NCI-H146 (cell line): ENCODE measurements at regions not wholly inside any gene's neighbourhood (a gene's known extent, or its start where the extent isn't known, plus 50 kb on each side); places are given as distances from the start of the nearest gene placed in this dataset.
"Not testable (repeated sequence)": the region's sequence is repeated elsewhere in the genome, so short reads cannot be mapped to it uniquely, and the experiment has no call there.

Experiments
- DNase-seq: peaks from one replicate; lab custom pipeline; 2025; lab: John Stamatoyannopoulos, UW

DNA sequence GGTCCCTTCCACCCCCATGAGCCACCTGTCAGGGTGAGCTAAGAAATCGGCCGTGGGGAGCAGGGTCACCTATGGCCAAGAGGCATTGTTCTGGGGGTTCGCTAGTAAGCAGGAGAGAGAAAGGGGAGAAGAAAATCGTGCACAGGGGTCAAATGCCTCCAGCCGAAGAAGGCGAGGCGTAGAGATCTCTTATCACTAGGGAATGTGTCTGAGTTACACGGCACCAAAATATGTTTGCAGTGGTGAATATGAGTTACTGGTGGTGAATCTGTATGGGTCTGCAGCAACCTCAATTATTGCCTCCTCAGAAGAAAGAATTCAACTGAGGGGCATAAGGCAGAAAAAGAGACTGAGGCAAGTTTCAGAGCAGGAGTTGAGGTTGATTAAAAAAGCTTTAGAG lies 54.2 kb upstream of the RABGAP1L start:
- DNase-seq: no peak

DNA sequence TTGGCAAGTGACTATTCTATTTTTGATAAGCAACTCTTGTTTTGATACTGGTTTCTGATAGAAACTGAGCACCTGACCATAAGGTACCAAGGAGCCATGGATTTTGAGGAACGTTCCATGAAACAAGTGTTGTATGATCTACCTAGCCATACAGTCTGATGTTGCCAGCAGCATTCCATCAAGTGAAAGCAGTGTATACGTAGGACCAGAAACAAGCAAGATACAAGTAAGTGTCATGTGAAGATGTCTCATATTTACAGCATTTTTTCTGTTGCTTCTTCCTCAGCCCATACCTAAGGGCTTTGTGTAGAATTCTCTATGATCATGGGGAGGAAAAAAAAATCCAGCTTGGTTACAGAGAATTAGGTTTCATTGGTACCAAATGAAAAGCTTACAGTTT lies 55.6 kb upstream of the RABGAP1L start:
- no peak for DNase-seq

DNA sequence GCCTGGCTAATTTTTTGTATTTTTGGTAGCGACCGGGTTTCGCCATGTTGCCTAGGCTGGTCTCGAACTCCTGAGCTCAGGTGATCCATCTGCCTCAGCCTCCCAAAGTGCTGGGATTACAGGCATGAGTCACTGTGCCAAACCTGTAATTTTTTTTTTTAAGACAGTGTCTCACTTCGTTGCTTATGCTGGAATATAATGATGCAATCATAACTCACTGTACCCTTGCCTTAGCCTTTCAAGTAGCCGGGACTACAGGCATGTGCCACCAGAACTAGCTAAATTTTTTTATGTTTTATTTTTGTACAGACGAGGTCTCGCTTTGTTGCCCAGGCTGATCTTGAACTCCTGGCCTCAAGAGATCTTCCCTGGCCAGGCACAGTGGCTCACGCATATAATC lies 57.3 kb upstream of the RABGAP1L start:
- DNase-seq: not testable (repeated sequence)

DNA sequence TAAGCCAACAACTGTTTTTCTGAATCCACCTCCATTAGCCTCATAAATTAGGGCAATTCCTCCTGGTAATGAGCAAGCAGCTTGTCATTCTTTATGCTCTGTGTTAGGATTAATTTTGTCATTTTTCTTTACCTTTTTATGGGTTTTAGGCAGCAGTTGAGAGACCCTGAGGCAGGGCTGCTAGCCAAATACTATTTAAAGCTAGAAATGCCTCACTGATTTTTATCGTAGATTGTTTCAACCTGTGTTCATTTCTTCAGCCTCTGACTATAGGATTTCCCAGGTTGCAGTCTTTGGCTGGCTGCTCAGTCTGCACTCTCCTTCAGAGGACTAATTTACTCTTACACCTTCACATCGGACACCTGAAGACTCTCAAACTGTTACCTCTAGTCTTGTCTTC lies 61.9 kb upstream of the RABGAP1L start:
- no peak for DNase-seq

DNA sequence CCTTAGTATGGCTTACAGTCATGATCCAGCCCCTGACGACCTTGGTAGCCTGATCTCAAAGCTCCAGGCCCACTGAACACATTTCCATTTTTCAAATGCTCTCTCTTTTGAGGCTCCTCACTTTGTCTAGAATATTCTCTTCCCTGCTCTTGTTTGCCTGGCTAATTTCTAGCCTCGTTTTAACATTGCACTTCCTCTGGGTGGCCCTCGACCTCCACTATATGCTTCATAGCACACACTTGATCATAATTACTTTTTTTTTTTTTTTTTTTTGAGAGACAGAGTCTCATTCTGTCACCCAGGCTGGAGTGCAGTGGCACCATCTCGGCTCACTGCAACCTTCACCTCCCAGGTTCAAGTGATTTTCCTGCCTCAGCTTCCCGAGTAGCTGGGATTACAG lies 65.5 kb upstream of the RABGAP1L start:
- DNase-seq: peak; percentile 41

DNA sequence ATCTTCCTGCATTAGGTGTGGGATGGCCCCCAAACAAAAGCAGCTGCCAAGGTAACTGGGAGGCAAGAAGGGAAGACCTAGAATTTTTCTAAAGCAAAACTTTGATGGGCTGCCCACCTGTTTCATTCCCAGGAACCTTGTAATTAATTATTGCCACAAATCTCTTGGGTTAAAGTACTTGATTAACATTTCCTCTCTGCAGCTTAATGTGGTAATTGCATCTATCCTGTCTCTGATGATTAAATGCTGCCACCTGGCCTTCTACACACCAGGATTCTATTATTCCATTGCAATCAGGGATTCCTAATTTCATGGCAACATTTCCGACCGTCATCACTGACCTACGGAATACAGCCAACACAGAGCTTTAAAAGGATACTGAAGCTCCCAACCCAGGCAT lies 68.3 kb upstream of the RC3H1 start:
- DNase-seq: peak; percentile 78

DNA sequence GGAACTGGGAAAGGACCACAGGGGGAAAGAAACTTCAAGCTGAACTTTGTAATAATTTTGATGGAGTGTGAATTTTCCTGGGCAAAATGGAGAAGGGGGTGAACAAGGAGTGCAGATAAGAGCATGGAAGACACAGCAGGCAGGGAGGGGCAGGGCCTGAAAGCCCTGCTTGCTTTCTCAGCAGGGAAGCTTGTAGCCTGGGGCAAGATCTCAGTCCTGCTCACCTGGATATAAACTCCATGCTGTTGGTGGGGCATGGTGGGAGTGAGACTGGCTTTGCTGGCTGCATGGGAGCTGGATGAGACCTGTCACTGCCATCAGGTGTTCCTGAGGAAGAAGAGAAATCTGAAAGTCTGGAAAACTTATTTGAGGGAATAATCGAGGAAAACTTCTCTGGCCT lies 58.7 kb upstream of the RC3H1 start:
- peak; percentile 93 for DNase-seq

DNA sequence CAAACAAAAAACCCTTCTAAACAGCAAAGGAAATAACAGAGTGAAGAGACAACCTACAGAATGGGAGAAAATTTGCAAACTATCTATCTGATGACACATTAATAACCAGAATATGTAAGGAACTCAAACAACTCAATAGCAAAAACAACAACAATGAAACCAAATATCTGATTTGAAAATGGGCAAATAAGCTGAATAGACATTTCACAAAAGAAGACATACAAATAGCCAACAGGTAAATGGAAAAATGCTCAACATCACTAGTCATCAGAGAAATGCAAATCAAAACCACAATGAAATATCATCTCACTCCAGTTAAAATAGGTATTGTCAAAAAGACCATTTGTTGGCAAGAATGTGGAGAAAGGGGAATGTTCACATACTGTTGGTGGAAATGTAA lies 57.6 kb upstream of the RC3H1 start:
- no peak for DNase-seq

DNA sequence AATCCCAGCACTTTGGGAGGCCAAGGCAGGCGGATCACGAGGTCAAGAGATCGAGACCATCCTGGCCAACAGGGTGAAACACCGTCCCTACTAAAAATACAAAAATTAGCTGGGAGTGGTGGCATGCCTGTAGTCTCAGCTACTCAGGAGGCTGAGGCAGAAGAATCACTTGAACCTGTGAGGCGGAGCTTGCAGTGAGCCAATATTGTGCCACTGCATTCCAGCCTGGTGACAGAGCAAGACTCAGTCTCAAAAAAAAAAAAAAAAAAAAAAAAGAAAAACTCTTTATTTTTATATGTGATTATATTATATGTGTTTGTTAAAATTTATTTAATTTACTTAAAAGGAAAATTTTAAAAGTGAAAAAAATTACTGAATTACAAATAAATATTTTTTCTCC lies 56.8 kb upstream of the RC3H1 start:
- DNase-seq: not testable (repeated sequence)

DNA sequence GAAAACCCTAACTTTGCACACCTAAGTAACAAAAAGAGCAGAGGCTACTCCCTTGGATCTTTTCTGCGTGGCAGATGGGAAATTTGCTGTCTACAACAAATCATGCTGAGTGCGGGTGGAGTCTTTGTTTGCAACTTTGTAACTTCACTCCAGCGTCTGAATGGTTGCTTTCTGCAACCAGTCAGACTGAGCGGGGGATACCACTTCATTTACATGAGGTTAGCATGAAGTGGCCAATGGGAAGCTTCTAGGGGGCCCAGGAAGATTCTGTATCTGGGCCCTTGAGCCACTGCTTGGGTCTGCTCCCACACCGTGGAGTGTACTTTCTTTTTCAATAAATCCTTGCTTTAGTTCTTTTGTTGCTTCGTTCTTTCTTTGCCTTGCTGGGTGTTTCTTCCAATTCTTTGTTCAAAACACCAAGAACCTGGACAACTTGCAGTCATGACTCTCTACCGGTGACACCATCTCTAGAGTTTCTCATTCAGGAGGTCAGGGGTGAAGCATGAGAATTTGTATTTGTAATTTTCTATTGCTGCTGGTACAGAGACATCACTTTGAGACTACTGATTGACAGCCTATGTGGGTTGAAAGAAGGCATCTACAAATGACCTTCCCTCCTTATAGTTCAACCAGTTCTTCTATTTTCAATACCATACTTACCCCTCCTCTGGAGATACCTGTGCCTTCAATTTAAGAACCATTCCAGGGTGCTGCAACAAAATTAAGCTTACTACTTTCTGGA lies 55.8 kb upstream of the RC3H1 start:
- no peak for DNase-seq

DNA sequence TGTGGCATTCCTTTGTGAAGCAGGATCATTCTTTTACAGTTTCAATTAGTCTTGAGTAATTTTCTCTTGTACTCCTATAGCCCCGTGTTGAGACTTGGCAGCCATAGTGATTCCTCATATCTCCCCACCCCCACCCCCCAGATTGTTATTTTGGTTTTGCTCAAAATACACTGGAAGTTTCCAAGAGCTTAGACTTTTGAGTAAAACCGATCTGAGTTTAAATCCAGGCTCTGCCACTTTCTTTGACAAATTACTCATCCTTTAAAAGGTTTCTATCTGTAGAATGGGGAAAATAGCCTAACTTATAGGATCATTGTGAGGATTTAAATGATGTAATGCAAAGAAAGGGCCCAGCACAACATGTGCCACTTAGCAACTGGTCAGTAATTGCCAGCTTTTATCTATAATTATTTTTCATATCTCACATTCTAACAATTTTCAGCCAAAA lies 53.1 kb upstream of the RC3H1 start:
- DNase-seq: no peak

DNA sequence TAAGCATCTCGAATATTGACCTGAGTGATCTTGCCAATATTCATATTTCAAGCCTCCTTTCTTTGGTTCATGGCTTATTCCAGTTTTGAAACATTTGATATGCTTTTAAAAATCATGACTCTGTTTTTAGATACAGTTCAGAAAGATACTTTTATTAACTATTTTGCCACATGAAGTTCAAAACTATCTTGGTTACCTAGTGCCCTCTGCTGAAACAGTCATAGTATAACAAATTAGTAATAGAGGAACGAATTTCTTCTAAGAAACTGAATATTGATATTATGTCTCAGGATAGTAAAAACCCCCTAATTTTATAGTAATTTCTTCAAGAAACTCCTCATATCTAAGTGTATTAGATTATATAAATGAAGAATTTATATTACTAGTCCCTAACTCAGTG lies 52.6 kb upstream of the RC3H1 start:
- peak; percentile 4 for DNase-seq

DNA sequence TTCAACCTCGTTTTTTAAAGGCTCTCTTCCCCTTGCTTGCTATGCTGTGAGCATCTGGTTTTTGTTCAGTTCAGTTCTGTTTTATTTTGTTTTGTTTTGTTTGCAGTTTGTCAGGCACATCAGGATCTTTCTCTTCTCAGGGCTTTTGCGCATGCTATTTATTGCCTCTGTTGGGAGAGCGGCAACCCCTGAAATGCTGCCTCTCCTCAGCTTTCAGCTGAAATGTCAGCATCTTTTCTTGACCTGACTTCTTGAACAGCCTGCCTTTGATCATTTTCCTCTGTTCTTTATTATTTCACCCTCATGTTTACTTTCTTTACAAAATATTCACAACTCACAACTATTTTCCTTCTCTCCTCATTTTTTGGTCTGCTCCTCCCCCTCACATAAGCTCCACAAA lies 50.4 kb upstream of the RC3H1 start:
- no peak for DNase-seq
